Heart left ventricle (tissue), 16 donors: ENCODE measurements at regions not wholly inside any gene's neighbourhood (a gene's known extent, or its start where the extent isn't known, plus 50 kb on each side); places are given as distances from the start of the nearest gene placed in this dataset.

Source experiments
- ATAC-seq, 4 donors: fragments of 200-7000 bp; cut with Tn5 transposase; one replicate each; pipeline ENCODE4 v1.9.1; 2020 to 2022; ENCODE audit warnings: moderate library complexity in 4 of 4, mild to moderate bottlenecking in 3 of 4, moderate number of reproducible peaks in 1 of 4
- DNase-seq, 5 donors: peaks; one replicate each; pipeline ENCODE4 v3.0.0-alpha.2; 2020
- H3K27ac ChIP-seq, 12 donors: fragments of 200-600 bp; sonication (generic) in 4 of 12; one replicate each; pipeline versions ENCODE4 v1.5.0 to v1.8.0; 2016 to 2022; ENCODE audit warnings: mild to moderate bottlenecking in 2 of 12
- H3K27me3 ChIP-seq, 9 donors: fragments of 200-600 bp; sonication (generic) in 2 of 9; one replicate each; pipeline versions ENCODE4 v1.5.1 to v1.8.0; 2016 to 2022; ENCODE audit warnings: mild to moderate bottlenecking in 3 of 9
- H3K36me3 ChIP-seq, 9 donors: fragments of 200-600 bp; sonication (generic) in 2 of 9; one replicate each; pipeline versions ENCODE4 v1.5.0 to v1.8.0; 2018 to 2022; ENCODE audit warnings: mild to moderate bottlenecking in 2 of 9
- H3K4me1 ChIP-seq, 12 donors: fragments of 200-600 bp; sonication (generic) in 4 of 12; one replicate each; pipeline versions ENCODE4 v1.5.0 to v1.8.0; 2016 to 2022; ENCODE audit warnings: mild to moderate bottlenecking in 3 of 12
- H3K4me3 ChIP-seq, 12 donors: fragments of 200-600 bp; sonication (generic) in 4 of 12; one replicate each; pipeline versions ENCODE4 v1.5.0 to v1.8.0; 2017 to 2022; ENCODE audit warnings: mild to moderate bottlenecking in 9 of 12, moderate library complexity in 4 of 12
- H3K9me3 ChIP-seq, 12 donors: fragments of 200-600 bp; sonication (generic) in 4 of 12; one replicate each; pipeline versions ENCODE4 v1.5.0 to v1.8.0; 2016 to 2022; ENCODE audit warnings: mild to moderate bottlenecking in 1 of 12
- POLR2A ChIP-seq, 2 donors: fragments of 450-650 bp; IDR thresholded peaks; one replicate each; pipeline ENCODE4 v1.6.1; 2017; ENCODE audit warnings: antibody characterized with exemption in 2 of 2, mild to moderate bottlenecking in 2 of 2, moderate library complexity in 2 of 2
- WGBS, 4 donors: extraction: QIAGEN DNeasy Blood & Tissue Kit in 2 of 4; methylation state at CpG; one replicate each; pipeline versions ENCODE4 v1.1.5 to v1.1.7; 2013 to 2018; 5-methylcytosine and 5-hydroxymethylcytosine counted together
- intact Hi-C, 10 donors: fragments of 100-400 bp; cut with DNase I; formaldehyde crosslinking; loops; one replicate each; pipeline versions ENCODE4 v1.11.1 to v1.14.2; 2022
- TF ChIP-seq, protein P1 (sequence below), 12 donors: fragments of 200-600 bp; sonication (generic) in 4 of 12; IDR thresholded peaks; one replicate each; pipeline versions ENCODE4 v1.5.0 to v1.8.0; 2018 to 2022; ENCODE audit warnings: antibody characterized with exemption in 12 of 12, mild to moderate bottlenecking in 5 of 12
- donor health status: ischemic (EF 13 %, LVEDD 7.1; RV severe dilation, severe dysfunction).
- donor health status: healthy with polysubstance abuse.
- donor health status: DM: no; HTN: yes; CAD: no.
- donor health status: DM: no; HTN: no; CAD: no.
- donor health status: ischemic (EF 25% LVEDD 6.9; RV normal size, moderate dysfunction).
- donor health status: ischemic (EF 25% LVEDD 5.7; RV mildly dilated, moderate dysfunction).
- donor health status: healthy.
- donor health status: DM: yes; HTN: yes; CAD: no.
- donor health status: ischemic (EF 35%, LVEDD 5.7; RV mildly dilated, moderate dysfunction).
- donor health status: nonischemic (EF 11% LVEDD 7.7; RV severe dilation, severe dysfunction).
- donor health status: DM: yes; HTN: yes; CAD: no.
- donor health status: PGD.
- donor health status: ischemic (EF 29% LVEDD 5.4; RV normal size, mild dysfunction).
- donor health status: nonischemic (EF 23%, LVEDD 6.1; RV moderate dilation, normal function).

DNA sequence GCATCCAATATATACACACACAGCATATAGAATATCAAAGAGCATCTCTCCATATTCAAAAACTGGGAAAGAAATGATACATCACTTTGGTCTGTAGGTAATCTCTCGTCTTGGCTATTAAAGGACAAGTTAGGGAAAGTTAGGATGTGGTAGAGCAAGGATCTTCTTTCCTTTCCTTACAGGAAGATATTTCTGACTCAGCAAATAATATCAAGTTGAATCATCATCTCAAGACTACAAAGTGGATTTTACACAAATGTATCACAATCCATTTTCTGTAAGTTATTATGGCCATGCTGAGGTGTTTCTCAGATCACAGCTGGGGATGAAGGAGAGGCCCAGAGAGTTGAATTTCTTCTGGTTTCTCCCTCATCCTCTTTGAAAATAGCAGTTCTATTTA is 651.7 kb upstream of the CCNG1 start:
- 44 to 79% (median 65%) methylated on average over 1 of the region's 1 CpG for WGBS, 4 donors
- Histone ChIP-seq H3K4me1 (no peaks in the 10 kb centered on the region), H3K36me3 (no peaks in the 10 kb centered on the region), H3K9me3 (peaks cover 0 to 13% (median 0%) of the 10 kb centered on the region in 12 donors), H3K27ac (no peak overlapping the region), H3K4me3 (no peak overlapping the region), H3K27me3 (no peaks in the 10 kb centered on the region)
- no peak for TF ChIP-seq POLR2A (IDR thresholded peaks at IDR 0.05)
- TF ChIP-seq, protein P1, sequence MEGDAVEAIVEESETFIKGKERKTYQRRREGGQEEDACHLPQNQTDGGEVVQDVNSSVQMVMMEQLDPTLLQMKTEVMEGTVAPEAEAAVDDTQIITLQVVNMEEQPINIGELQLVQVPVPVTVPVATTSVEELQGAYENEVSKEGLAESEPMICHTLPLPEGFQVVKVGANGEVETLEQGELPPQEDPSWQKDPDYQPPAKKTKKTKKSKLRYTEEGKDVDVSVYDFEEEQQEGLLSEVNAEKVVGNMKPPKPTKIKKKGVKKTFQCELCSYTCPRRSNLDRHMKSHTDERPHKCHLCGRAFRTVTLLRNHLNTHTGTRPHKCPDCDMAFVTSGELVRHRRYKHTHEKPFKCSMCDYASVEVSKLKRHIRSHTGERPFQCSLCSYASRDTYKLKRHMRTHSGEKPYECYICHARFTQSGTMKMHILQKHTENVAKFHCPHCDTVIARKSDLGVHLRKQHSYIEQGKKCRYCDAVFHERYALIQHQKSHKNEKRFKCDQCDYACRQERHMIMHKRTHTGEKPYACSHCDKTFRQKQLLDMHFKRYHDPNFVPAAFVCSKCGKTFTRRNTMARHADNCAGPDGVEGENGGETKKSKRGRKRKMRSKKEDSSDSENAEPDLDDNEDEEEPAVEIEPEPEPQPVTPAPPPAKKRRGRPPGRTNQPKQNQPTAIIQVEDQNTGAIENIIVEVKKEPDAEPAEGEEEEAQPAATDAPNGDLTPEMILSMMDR (IDR thresholded peaks at IDR 0.05): no peak
- no peak for DNase-seq
- intact Hi-C loops: no loop called here
- ATAC-seq: no peak

DNA sequence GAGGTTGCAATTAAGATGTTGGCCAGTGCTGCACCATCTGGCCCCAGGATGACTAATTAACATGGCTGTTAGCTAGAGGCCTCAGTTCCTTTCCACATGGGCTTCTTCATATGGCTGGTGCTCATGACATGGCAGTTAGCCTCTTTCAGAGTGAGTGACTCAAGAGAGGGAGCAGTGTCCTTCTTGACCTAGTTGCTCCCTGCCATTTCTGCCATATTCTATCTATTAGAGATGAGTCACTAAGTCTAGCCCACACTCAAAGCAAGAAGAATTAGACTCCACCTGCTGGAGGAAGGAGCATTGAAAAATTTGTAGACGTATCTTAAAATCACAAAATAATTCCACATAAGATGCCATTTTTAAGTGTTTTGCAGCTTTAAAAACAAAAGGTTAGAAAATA is 651.2 kb upstream of the CCNG1 start:
- Histone ChIP-seq H3K27ac (no peak overlapping the region), H3K27me3 (no peaks in the 10 kb centered on the region), H3K4me3 (no peak overlapping the region), H3K4me1 (no peaks in the 10 kb centered on the region), H3K9me3 (peaks cover 0 to 13% (median 0%) of the 10 kb centered on the region in 12 donors), H3K36me3 (no peaks in the 10 kb centered on the region)
- 78 to 91% (median 85%) methylated on average over 1 of the region's 1 CpG for WGBS, 4 donors
- DNase-seq (no peak), ATAC-seq (no peak)
- intact Hi-C loops: no loop called here
- TF ChIP-seq, protein P1 (IDR thresholded peaks at IDR 0.05): no peak

DNA sequence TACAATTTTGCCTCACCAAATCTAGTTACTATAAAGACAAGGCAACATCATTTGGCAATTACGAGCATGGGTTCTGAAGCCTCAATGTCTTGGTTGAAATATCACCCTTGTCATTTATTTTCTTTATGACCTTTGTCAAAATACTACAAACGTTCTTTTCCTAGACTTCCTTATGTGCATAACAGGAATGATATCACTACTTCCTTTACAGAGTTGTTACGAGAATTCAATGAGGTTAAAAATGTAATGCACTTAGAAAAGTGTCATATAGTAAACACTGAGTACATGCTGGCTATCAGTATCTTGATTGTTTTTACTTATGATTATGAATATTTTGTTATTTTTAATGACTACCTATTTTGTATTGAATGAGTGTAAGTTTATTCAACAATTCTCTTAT is 640.9 kb upstream of the CCNG1 start:
- Histone ChIP-seq H3K27ac (no peak overlapping the region), H3K4me3 (no peak overlapping the region), H3K9me3 (peaks cover 0 to 5% (median 0%) of the 10 kb centered on the region in 12 donors), H3K27me3 (no peaks in the 10 kb centered on the region), H3K4me1 (no peaks in the 10 kb centered on the region), H3K36me3 (no peaks in the 10 kb centered on the region)
- DNase-seq (no peak), ATAC-seq (no peak)
- 37 to 47% (median 44%) methylated on average over 3 of the region's 3 CpGs for WGBS, 4 donors
- TF ChIP-seq POLR2A (IDR thresholded peaks at IDR 0.05): no peak
- TF ChIP-seq, protein P1 (IDR thresholded peaks at IDR 0.05): no peak
- intact Hi-C loops: no loop called here

DNA sequence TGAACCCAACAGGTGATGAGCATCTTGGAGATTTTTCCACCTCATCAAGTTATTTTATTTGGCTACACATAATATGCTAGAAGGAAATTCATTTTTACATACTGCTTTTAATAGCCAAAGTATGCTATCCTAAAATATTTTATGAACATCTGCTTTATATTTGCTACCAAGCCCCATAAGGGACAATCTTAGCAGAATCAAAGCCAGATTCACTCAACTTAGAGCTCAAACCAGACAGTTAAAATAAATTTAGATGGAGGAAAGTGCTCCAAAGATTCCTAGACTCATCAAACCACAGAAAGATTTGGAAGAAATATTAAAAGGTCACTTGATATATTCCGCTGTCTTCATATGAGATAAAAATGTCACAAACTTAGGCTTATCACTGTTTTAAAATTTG is 637.1 kb upstream of the CCNG1 start:
- no peak for TF ChIP-seq POLR2A (IDR thresholded peaks at IDR 0.05)
- TF ChIP-seq, protein P1 (IDR thresholded peaks at IDR 0.05): no peak
- no peak overlapping the region for H3K27ac ChIP-seq
- ATAC-seq (no peak), DNase-seq (no peak)
- no peaks in the 10 kb centered on the region for H3K36me3 ChIP-seq
- WGBS, 4 donors: 76 to 95% (median 82%) methylated on average over 1 of the region's 1 CpG
- intact Hi-C loops: no loop called here
- H3K4me1 ChIP-seq: no peaks in the 10 kb centered on the region
- H3K27me3 ChIP-seq: no peaks in the 10 kb centered on the region
- H3K9me3 ChIP-seq: peaks cover 0 to 5% (median 0%) of the 10 kb centered on the region in 12 donors
- H3K4me3 ChIP-seq: no peak overlapping the region
